NCI-H2227 (cell line): ENCODE measurements at regions not wholly inside any gene's neighbourhood (a gene's known extent, or its start where the extent isn't known, plus 50 kb on each side); places are given as distances from the start of the nearest gene placed in this dataset.
"Not testable (repeated sequence)": the region's sequence is repeated elsewhere in the genome, so short reads cannot be mapped to it uniquely, and the experiment has no call there.

Experiments
- DNase-seq: peaks from one replicate; lab custom pipeline; 2025; ENCODE audit not compliant: unreplicated experiment; lab: John Stamatoyannopoulos, UW

DNA sequence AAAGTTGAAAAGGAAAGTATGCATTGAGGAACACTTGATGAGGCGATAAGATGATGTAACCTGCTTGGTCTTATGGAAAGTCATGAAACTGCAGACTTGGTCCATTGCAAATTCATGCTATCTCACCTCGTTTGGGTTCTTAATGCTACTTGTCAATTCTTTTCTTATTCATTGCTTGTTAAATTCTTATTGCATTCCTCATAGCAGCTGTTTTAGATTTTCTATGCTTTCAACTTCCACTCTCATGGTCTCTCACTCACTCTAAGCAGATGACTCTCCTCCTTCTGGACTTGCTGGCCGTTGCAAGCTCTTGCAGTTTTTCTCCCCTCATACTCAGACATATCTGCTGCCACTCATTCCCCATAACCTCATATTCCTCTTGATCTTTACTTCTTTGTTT, 67.8 kb upstream of the CSNK1A1L start:
- DNase-seq, result no peak

GRCh38 chr13:37172226-37172625, 66.8 kb upstream of the CSNK1A1L start:
- DNase-seq, result not testable (repeated sequence)

- no peak for DNase-seq
Measured at GRCh38 chr13:37168926-37169325, 63.5 kb upstream of the CSNK1A1L start.

DNA sequence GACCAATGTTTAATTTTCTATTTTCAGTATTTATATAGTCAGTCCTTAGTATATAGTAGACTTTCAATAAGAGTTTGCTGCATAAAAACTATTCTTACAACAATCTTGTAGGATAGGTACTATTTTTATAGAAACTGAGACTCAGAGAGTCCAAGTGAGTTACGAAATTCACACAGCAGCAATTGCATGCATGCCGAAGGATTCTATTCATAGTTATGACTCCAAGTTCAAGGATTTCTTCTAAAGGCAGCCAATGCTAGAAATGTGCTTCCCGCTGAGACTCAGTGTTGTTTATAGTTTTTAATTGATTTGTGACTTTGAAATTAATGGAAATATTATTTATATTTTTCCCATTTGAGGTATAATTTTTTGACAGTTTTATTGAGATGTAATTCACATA, 62.7 kb upstream of the CSNK1A1L start:
- no peak for DNase-seq

DNA sequence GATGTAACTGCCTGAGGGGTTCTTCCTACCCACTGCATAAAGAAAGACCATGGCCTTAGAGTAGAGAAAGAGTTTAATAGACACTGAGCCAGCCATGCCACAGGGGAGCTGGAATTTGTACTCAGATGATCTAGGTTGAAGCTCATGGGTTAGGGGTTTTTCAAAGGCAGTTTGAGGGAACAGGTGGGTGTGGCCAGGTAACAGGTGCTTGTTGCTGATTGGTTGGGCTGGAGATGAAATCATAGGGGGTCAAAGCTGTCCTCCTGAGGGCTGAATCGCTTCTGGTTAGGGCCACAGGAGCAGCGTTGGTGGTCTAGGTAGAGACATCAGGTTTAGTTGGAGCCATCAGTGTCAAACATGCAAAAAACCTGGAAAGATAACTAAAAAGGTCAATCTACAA, 59.2 kb upstream of the CSNK1A1L start:
- no peak for DNase-seq

- no peak for DNase-seq
Measured at GRCh38 chr13:37163641-37164265, 58.3 kb upstream of the CSNK1A1L start.

DNA sequence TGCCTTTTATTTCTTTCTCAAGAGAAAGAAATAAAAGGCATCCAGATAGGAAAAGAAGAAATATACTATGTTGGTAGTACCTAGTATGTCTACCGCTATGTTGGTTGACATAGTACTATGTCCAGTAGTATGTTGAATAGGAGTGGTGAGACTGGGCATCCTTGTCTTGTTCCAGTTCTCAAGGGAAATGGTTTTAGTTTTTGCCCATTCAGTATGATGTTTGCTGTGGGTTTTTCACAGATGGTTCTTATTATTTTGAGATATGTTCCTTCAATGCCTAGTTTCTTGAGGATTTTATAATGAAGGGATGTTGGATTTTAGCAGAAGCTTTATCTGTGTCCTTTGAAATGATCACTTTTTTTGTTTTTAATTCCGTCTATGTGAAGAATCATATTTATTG, 53.0 kb upstream of the CSNK1A1L start:
- DNase-seq, result no peak

DNA sequence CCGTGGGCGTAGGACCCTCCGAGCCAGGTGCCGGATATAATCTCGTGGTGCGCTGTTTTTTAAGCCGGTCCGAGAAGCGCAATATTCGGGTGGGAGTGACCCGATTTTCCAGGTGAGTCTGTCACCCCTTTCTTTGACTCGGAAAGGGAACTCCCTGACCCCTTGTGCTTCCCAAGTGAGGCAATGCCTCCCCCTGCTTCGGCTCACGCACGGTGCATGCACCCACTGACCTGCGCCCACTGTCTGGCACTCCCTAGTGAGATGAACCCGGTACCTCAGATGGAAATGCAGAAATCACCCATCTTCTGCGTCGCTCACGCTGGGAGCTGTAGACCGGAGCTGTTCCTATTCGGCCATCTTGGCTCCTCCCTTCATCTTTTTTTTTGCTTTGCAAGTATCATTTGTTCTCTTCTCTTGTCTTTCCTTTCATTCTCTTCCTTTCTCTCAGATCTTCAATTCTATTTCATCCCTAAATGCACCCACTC, 50.2 kb upstream of the CSNK1A1L start:
- peak; percentile 15 for DNase-seq
